ENCODE measurements at regions not wholly inside any gene's neighbourhood (a gene's known extent, or its start where the extent isn't known, plus 50 kb on each side); places are given as distances from the start of the nearest gene placed in this dataset.
"Not testable (repeated sequence)": the region's sequence is repeated elsewhere in the genome, so short reads cannot be mapped to it uniquely, and the experiment has no call there.

GRCh38 chr7:92904244-92905131 is 68.1 kb upstream of the CDK6 start:
- Histone ChIP-seq H3K79me2 (ENCODE audit: insufficient read depth, low read depth, low read length) (no peaks in the 10 kb centered on the region), H3K4me2 (ENCODE audit: low read length) (no peak overlapping the region), H3K36me3 (ENCODE audit: insufficient read depth, low read length) (no peaks in the 10 kb centered on the region), H4K20me1 (ENCODE audit: insufficient read depth, low read length) (no peaks in the 10 kb centered on the region), H3K27ac (ENCODE audit: low read depth, low read length, poor library complexity, severe bottlenecking) (no peak overlapping the region), H3K9me3 (ENCODE audit: low read length) (no peaks in the 10 kb centered on the region), H3K4me1 (ENCODE audit: insufficient read depth, low read length, poor library complexity, severe bottlenecking) (no peaks in the 10 kb centered on the region), H2AFZ (ENCODE audit: low read length) (no peak overlapping the region), H3K9me2 (ENCODE audit: insufficient read depth, low read length) (no peaks in the 10 kb centered on the region), H3K4me3 (ENCODE audit: low read depth, low read length, poor library complexity, severe bottlenecking) (no peak overlapping the region)
- CTCF ChIA-PET (ENCODE audit: unreplicated experiment) = no interaction called here
- intact Hi-C loops (cut with micrococcal nuclease; ENCODE audit: unreplicated experiment) = no loop called here
- no TSS peak for BruUV-seq (replicated peaks)
- POLR2A ChIA-PET = interaction anchor here (0.6 to 1.1 kb wide), 4 partner anchors 11 to 1173 kb away, joined by 3 to 4 read pairs (median 3); no protein-coding TSS in a partner anchor
- TF ChIP-seq EZH2phosphoT487 (IDR thresholded peaks at IDR 0.05; ENCODE audit: borderline replicate concordance, low read depth, low read length) = no peak
- no peak for TF ChIP-seq CTCF (conservative IDR thresholded peaks at IDR 0.05; ENCODE audit: low read length)
- DNase-seq (ENCODE audit: low spot score) = no peak

GRCh38 chr7:92898798-92899197 is 62.4 kb upstream of the CDK6 start:
- no peaks in the 10 kb centered on the region for H3K79me2 ChIP-seq (ENCODE audit: insufficient read depth, low read depth, low read length)
- no peak overlapping the region for H3K4me2 ChIP-seq (ENCODE audit: low read length)
- no TSS peak for BruUV-seq (replicated peaks)
- no peak overlapping the region for H3K4me3 ChIP-seq (ENCODE audit: low read depth, low read length, poor library complexity, severe bottlenecking)
- TF ChIP-seq EZH2phosphoT487 (IDR thresholded peaks at IDR 0.05; ENCODE audit: borderline replicate concordance, low read depth, low read length) (no peak), CTCF (conservative IDR thresholded peaks at IDR 0.05; ENCODE audit: low read length) (no peak)
- DNase-seq (ENCODE audit: low spot score) = no peak
- no peaks in the 10 kb centered on the region for H3K4me1 ChIP-seq (ENCODE audit: insufficient read depth, low read length, poor library complexity, severe bottlenecking)
- CTCF ChIA-PET (ENCODE audit: unreplicated experiment) = no interaction called here
- intact Hi-C loops (cut with micrococcal nuclease; ENCODE audit: unreplicated experiment) = no loop called here
- POLR2A ChIA-PET = interaction anchor here (0.7 kb wide), 1 partner anchor 102 kb away, joined by 3 read pairs; no protein-coding TSS in a partner anchor
- no peaks in the 10 kb centered on the region for H4K20me1 ChIP-seq (ENCODE audit: insufficient read depth, low read length)
- H3K9me2 ChIP-seq (ENCODE audit: insufficient read depth, low read length) = no peaks in the 10 kb centered on the region
- no peaks in the 10 kb centered on the region for H3K36me3 ChIP-seq (ENCODE audit: insufficient read depth, low read length)
- no peak overlapping the region for H2AFZ ChIP-seq (ENCODE audit: low read length)
- H3K27ac ChIP-seq (ENCODE audit: low read depth, low read length, poor library complexity, severe bottlenecking) = no peak overlapping the region
- no peaks in the 10 kb centered on the region for H3K9me3 ChIP-seq (ENCODE audit: low read length)

- intact Hi-C loops (cut with micrococcal nuclease; ENCODE audit: unreplicated experiment); POLR2A ChIA-PET; DNase-seq (ENCODE audit: low spot score); H3K9me3 ChIP-seq (ENCODE audit: low read length); BruUV-seq (replicated peaks); H3K4me3 ChIP-seq (ENCODE audit: low read depth, low read length, poor library complexity, severe bottlenecking); H3K9me2 ChIP-seq (ENCODE audit: insufficient read depth, low read length); H3K4me1 ChIP-seq (ENCODE audit: insufficient read depth, low read length, poor library complexity, severe bottlenecking); CTCF ChIA-PET (ENCODE audit: unreplicated experiment); H3K79me2 ChIP-seq (ENCODE audit: insufficient read depth, low read depth, low read length); H3K36me3 ChIP-seq (ENCODE audit: insufficient read depth, low read length); H4K20me1 ChIP-seq (ENCODE audit: insufficient read depth, low read length); H3K4me2 ChIP-seq (ENCODE audit: low read length); H2AFZ ChIP-seq (ENCODE audit: low read length); H3K27ac ChIP-seq (ENCODE audit: low read depth, low read length, poor library complexity, severe bottlenecking): not testable (repeated sequence)
Measured at GRCh38 chr7:92894857-92895256, 58.5 kb upstream of the CDK6 start.
